Fibroblast of upper back skin (primary cell): ENCODE measurements at regions not wholly inside any gene's neighbourhood (a gene's known extent, or its start where the extent isn't known, plus 50 kb on each side); places are given as distances from the start of the nearest gene placed in this dataset.
"Not testable (repeated sequence)": the region's sequence is repeated elsewhere in the genome, so short reads cannot be mapped to it uniquely, and the experiment has no call there.

Experiments
- DNase-seq: peaks from one replicate; pipeline ENCODE4 v3.0.0-alpha.2; 2013

DNA sequence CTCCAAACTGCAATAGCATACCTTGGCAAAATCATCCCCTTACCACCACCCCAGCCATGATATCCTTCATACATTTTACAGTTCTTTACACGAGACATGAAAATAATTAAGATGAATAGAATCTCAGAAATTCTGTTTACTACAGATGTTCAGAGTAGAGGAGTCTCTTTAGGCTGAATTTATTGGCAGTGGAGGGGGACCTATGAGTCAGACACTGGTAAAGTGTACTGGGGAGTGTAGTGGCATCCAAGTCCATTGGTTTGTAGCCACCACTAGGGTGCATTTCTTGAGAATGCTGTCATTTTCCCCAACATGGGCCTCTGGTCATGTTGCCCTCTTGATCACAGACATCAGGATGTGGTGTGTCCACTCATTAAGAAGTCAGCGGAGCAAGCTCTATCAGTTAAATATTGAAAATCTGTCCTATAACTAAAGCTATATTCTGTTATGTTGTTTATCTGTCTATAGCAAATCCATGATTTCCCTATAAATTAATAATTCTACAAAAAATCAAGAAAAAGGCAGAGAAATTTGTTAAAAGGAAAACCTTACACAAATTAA lies 672.2 kb downstream of the PRIM2 start:
- not testable (repeated sequence) for DNase-seq

DNA sequence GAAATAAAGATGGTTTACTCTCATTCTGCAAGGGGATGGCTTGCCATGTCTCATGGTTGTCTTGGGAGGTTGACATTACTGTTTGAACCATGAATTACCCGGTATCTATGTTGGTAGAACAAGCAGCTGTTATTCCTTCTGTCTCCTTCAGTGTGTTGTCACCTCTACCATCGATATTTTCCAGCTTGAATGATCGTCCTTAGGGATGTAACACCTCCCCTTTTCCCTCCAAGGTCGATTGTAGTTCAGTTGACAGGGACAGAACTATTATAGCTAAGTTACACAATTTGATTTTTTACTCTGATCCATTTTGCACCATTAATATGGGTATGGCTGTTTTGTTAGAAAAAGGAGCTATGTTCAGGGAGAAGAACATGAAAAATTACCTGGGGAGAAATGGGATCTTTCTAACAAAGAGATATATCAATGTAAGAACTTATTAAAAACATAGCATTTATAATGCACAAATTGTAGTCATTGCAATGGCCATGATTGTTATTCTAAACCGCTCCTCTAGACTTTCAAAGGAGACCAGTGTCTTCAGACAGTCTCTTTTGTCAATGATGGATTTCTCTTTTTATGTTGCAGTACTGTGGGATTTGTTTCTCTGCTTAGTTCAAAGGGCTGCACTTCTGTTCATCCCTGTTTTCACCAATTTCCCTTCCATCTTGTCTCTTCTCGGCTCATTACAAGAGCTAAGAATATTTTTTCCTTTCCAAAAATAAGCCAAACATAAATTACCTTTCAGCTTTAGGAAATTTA lies 681.6 kb downstream of the PRIM2 start:
- not testable (repeated sequence) for DNase-seq

DNA sequence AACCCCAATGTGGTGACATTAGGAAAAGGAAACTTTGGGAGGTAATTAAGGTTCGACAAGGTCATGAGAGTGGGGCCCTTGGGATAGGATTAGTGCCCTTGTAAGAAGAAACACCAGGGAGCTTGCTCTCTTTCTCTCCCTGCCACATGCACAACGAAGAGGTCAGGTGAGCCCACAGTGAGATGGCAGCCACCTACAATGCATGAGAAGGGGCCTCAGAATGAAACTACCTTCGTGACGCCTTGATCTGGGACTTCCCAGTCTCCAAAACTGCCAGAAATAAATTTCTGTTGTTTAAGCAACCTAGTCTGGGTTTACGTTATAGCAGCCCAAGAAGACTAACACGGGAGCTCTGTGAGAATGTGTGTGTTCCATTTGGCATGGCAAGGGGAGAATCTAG lies 682.8 kb downstream of the PRIM2 start:
- not testable (repeated sequence) for DNase-seq

DNA sequence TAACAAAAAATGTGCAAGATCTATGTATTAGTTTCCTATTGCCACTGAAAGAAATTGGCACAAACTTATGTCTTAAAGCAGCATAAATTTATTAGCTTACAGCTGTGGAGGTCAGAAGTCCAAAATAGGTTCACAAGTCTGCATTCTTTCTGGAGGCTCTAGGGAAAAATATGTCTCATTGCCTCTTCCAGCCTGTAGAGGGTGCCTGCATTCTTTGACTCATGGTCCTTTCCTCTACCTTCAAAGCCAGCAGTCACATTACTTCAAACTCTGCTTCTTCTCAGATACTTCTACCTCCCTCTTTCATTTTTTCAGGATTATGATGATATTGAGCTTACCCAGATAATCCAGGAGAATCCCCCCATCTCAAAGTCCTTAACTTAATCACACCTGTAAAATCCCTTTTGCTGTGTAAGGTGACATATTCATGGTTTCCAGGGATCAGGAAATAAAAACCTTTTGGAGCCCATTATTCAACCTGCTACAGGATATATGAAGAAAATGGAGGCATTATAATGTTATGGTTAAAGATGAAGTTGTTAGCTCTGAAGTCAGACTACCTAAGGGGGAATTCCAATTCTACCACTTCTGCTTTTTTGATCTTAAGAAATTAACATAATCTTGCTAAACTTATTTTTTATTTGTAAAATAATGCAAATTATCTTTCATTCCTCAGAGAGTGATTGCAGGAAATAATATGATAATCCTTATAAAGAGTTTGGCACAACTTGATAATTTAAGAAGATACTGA lies 686.2 kb downstream of the PRIM2 start:
- not testable (repeated sequence) for DNase-seq

DNA sequence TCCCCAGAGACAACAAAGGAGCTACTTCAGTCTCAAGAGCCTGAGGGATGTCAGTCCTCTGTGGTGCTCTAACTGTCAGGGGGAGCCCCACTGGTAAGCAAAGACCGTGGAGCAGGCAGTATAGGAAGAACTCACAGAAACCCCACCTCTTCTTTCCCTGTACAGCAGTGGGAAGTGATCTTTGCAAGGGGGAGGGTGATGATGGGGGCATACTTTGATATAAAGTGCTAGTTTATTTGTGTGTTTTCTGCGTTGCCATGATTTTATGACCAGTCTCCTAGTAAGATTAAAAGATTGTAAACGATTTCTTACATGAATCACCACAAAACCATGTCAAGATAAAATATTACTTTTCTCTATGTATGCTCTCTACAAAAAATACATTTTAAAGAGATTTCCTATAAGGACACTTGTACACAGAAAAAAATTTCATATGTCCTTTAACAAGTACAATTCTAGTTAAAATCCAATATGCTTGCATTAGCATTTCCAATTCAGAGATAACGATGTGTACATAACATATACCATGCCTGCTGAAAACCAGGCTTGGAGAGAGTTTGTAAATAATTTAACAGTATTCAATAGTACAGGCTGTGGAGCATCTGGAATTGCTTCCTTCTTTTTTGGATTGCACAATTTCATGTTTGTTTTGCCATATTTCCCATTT lies 690.0 kb downstream of the PRIM2 start:
- DNase-seq, result not testable (repeated sequence)

DNA sequence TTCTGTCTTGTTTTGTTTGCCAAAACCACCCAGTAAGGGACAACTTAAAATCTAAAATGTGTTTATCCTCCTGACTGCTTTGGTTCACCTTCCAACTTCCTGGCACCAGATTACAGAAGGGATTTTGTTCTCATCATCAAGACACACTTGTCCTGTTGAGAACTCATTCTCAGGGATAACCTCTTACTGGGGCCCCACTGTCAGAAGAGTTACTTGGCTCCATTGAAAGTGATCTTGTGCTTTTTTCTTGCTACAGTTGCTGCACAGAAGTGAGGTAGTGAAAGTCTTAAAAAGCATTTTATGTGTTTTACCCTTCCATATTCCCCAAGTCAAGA lies 690.5 kb downstream of the PRIM2 start:
- not testable (repeated sequence) for DNase-seq

DNA sequence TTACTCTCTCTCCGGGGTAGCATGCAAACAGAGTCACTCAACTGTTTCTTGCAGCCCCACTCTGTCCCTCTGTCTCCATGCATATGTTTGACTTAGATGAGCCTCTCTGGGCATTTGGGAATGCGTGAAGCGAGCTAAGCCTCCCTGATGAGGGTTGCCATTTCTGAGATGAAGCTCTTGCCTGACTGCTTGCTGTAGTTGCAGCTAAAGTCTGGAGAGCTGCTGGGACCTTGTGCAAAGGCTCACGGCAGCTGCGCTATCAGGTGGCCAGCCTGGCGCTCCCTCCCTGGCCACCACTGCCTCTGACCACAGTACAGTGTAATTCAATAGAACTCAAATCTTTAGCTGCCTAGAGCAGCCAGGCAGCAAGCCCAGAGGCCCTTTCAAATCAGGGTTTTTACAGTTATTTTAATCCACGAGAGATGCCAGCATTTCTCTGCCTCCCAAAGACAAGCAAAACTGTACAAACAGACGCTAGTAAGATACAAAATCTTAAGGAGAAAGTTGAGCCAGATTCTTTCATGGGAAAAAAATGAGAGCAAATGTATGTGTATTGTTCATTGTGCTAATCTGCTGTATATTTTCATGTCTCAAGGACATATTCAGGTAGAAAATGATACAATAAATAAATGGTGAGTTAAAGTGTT lies 694.6 kb downstream of the PRIM2 start:
- not testable (repeated sequence) for DNase-seq

DNA sequence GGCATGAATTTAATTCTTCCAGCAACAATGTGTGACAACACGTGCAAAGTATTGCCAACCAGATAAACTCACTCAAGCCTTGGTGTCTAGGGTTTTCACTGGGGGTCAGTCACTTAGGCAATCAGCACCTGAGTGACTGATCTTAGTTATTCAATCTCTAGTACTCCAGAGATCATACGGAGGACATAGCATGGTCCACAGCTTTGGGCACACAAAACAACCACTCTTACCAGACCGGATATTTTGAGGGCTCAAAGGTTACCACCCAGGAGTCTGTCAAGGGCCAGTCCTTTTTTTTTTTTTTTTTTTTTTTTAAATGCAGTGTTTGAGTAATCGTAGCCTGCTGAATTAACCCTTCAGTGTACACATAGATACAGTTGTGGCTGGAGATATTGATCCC lies 699.2 kb downstream of the PRIM2 start:
- DNase-seq, result not testable (repeated sequence)

DNA sequence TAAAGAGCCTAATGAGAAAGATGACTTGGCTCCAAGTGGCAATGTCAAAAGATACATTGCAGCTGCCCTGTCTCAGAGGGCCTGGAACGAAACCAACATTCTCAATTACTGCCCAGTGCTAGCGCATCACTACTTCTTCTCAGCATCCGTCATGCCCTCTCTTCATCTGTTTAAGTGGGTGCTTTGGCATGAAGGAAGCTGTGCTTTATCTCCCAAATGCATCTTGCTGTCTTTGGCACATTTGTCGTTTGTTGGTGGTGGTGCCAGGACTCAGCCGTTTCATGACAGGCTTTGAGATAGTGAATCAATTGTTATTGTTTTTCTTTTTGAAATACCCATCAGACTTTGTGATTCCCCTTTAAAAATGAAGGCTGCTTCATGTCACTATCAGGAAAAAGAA lies 710.8 kb downstream of the PRIM2 start:
- DNase-seq, result not testable (repeated sequence)

DNA sequence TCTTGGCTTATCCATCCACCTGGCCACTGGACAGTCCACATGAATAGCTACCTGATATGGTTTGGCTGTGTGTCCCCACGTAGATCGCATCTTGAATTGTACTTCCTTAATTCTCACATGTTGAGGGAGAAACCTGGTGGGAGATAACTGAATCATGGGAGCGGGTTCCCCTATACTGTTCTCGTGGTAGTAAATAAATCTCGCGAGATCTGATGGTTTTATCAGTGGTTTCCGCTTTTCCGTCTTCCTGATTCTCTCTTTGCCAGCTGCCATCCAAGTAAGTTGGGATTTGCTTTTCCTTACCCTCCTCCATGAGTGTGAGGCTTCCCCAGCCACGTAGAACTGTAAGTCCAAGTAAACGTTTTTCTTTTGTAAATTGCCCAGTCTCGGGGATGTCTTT lies 720.8 kb downstream of the PRIM2 start:
- DNase-seq, result not testable (repeated sequence)

DNA sequence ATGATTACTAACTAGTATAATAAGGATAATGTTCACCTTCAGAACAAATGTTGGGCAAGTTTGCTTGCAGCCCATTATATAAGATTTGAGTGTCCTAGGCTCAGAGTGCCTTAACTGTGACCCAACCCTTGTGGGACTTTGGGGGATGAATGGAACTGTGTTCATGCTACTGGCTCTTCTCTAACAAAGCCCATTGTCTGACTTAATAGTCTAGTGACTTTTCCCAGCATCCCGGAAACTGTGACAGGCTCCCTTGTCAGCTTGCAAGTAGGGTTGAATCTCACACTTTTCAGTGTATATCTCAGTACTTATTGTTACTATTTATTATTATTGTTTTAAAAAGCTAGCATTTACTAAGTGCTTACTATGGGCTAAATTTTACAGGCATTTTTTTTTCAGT lies 729.2 kb downstream of the PRIM2 start:
- DNase-seq, result not testable (repeated sequence)

DNA sequence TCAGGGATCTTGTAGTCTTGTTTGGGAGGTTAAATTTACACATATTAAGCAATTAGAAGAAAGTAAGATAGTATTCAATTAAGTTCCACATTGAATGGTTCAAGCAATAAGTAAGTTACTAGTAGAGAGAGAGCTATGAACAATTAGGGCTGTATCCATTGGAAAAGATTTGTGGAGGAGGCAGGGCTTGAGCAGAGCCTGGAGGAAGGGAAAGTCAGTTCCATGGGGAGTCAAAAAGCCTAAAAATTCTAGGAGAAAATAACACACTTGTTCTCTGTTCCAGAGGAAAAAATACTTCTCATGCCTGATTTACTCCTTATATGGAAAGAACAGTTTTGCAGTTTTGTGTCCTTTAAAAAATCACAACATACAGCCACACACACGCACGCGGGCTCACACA lies 730.0 kb downstream of the PRIM2 start:
- not testable (repeated sequence) for DNase-seq

DNA sequence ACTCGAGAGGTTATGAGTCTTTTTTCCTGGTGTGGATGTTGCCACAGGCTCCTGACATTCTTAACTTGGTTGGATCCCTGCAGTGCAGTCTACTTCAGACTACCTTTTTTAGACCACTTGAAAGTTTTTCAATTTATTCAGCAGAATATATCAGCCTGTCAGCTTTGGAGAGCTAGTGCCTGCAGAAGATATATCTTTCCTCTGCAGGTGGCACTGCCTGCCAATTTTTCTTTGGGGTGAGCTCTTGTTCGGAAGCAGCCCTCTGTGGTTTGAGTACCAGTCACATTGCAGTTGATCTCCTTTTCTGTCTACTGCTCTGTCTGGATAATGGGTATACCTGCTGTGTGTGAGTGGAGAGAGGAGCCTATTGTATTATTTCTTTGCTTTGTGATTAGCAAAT lies 730.4 kb downstream of the PRIM2 start:
- DNase-seq, result not testable (repeated sequence)

DNA sequence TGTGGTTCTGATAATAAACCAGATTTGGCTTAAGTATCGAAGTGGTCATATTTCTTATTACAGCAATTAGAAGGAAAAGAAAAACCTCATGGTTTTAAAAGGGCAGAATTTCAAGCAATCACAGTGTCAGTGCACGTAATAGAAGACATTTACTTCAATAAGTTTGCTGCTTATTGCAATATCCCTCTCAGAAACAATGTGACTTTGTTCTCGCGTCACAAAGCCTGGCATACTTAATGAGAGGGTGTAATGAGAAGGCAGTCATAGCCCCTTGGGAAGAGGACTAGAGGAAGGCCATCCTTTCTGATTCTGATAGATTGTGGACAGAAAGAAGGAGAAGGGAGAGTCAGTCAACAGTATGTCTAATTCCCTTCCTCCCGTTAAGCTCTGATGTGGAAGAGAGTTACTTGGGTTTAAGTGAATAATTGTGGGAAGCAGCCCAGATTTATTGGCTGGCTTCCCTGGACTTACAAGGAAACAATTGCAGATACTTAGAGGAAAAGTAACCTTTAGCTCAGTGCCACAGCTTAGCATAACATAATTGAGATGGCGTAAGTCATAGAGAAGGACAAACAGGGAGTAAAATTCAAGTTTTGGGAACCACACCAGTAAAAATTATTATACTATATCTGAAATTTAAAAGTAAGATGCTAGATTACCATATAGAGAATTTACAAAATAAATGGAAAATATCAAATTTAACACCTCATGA lies 738.2 kb downstream of the PRIM2 start:
- DNase-seq, result peak; percentile 7

DNA sequence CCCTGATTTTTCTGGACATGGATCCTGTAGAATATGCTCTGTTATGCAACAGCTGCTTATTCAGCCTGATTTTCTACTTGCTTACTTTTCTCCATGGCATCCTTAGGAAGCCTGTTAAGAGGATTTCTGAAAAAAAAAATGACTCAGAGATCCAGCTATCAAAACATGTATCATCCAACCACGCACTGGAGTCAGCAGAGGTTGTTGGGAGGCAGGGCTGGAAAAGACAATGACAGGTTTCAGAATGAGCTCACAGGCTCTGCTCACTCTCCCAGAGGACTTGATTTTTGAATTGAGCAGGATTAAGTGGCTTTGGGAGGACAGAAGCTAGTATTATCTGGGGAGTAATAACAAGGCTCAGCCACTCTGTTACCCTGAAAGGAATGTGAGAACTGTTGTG lies 742.3 kb downstream of the PRIM2 start:
- DNase-seq, result peak; percentile 19

DNA sequence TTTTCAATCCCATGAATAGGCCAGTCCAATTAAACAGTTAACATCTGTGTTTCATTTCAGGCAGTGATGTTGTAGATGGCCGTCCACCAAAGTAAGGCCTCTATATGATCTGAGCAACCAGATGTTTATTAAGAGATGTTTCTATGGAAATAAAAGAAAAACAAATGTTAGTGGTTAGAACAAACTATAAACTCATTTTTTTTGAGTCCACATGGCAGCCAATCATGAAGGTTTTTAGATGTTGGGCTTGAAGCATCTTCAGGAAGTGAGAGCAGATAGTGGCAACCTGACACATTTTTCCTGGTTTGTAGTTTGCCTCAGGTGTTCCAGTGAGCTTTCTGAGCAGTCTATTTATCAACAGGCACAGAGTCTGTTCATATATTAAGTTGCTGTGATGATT lies 746.1 kb downstream of the PRIM2 start:
- DNase-seq, result not testable (repeated sequence)

DNA sequence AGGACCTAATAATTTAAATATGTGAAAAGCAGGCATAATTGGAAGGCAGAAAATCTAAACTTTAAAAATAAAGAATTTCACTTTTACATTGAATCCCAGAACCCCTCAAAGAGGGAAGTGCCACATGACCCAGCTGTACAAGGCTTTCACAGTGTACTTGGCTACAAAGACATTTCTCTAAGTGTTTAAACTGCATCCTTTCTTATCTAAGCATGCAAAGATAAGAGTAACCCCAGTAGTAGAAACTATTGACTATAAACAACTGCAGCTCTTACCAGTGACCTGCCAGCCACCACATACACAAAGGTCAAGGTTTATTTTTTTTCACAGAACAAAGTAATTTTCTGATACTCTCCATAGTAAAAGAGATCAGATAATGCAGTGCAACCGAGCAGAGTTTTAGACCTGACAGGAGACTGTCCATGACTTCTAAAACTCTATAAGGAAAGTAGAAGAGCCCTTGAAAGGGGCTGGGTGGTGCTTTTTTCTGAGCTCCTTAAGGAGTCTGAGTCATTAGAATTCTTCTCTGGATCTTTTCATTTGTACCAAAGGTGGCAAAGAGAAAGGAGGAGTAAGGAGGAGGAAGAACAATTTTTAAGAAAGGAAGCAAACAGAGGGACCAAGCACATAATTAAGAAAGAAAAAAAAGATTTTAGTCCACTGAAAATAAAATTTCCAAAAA lies 750.6 kb downstream of the PRIM2 start:
- not testable (repeated sequence) for DNase-seq

DNA sequence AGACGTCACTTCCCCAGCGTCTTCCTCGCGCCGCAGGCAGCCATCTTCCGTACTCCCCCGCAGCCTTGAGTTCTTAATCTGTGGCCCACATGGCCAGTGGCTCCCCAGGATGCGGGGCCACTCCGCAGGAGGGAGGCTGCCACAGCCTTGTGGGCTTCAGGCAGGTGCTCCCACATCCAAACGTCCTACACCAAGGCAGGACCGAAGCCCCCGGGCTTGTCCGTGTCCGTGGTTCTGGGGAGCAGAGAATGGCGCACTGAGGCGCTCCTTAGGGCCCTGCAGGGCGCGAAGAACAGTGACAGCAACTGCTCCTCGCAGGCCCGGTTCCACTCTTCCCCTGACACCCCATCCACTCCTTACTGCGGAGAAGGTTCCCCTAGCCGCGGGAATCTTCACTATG lies 755.8 kb downstream of the PRIM2 start:
- DNase-seq, result no peak

DNA sequence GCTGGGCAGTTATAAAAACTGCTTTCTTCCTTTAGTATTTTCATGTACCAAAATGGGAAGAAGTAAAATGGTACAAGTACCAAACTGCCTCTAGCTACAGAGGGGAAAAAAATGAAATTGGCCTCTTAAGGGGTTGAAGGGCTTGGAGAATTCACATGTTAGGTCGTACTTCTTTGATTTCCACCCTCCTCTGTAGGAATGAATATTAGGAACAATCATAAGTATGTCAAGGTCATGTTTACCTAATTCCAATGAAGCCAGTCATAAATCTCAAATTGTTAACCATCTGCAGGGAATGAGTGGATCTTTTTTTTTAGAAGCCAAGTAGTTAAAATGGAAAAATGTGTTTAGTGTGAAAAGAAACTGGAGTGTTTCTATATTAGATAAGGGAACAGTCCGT lies 772.6 kb downstream of the PRIM2 start:
- not testable (repeated sequence) for DNase-seq

DNA sequence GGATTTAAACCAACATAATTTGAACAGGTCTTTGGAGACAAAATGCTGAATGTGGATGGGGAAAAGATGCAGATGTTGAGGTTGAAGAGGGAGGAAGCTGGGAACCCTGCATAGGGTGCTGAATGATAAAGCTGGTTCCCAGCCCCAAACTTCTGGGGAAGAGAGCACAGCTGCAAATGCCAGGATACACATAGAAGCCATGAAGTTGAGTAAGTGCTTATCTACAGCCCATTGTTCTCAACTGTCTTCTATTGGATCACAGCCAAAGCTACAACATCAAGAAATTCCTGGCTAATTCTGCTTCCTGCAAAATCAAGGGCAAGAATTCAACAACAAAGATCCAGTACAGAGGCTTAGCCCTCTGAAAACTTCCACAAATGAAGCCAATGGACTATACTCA lies 779.8 kb downstream of the PRIM2 start:
- DNase-seq, result not testable (repeated sequence)

DNA sequence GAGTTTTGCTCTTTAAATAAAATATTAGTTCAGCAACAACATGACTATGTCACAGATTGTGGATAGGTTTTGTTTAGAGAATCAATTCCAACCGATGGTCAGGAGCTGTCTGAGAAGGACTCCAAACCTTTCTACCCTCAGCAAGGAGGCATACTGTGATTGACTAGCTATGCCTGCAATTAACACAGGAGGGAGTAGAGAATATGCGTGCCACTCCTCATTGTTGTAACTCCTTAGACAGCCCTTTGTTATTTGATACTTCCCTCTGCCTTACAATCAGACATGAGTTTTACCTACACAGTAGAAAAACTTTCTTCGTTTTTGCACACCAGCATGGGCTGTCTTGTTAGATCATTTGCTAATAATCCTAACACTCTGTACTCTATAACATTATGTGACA lies 796.5 kb downstream of the PRIM2 start:
- DNase-seq, result no peak

DNA sequence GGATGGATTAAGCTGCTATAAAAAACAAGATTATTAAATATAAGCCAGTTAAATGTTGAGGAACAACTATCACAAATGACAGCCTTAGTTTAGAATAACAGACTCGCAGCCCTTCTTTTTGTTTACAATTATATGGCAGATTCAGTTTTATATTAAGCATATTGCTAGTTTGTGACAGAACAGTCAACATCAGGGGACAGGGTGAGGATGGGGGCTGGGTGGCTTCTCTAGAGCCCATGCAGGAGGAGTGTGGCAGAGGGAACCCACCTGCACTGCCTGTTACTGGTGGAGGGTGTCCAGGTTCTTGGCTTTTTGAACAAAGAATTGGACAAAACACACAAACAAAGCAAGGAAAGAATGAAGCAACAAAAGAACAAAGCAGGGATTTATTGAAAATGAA lies 799.7 kb downstream of the PRIM2 start:
- DNase-seq, result not testable (repeated sequence)
